ENCODE measurements at regions not wholly inside any gene's neighbourhood (a gene's known extent, or its start where the extent isn't known, plus 50 kb on each side); places are given as distances from the start of the nearest gene placed in this dataset.

DNA sequence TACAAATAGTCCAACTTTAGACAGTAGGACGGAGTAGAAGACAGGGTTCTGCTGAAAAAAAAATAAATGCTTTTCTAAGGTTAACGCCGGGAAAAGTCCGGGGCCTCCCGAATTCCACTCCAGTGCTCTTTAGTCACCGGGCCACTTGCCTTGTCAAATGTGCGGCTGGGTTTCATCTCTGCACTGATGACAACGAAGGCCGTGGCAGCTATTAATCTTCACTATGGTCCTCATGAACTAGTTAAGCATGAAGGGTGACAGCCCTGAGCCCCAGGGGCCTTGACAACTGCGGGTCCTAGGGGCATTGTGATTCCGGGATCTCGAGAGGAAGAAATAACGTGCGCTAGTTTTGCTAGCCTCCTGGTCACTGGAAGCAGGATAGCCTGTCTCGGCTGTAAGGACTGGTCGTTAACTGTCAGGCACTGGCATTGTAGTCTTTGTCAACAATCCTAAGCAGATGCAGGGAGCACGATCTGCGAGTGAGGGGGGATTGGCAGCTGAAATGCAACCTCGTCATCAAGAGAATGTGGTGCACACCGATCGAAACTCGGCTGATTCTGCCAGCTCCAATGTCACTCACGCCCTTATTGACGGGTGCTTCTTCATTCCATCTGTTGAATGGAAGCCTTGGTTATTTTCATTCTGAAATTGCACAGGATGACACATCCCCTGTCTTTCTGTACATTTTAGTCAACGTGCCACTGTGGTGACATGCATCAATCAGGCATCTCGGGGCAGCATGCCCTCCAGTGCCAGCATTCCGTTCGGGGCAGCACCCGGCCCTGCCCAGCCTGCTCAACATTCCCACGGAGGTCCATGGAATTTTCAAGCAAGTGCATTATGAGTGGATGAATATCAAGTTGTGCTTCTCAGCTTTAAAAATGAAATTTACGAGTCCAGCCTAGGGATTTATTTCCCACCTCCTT lies 51.6 kb upstream of the MGMT start:
- H3K4me1 ChIP-seq: no peaks in the 10 kb centered on the region
- H3K4me3 ChIP-seq: no peak overlapping the region
- H3K9me3 ChIP-seq: no peaks in the 10 kb centered on the region
- no peaks in the 10 kb centered on the region for H3K27me3 ChIP-seq
- H3K36me3 ChIP-seq: no peaks in the 10 kb centered on the region
- TF ChIP-seq, protein P1, sequence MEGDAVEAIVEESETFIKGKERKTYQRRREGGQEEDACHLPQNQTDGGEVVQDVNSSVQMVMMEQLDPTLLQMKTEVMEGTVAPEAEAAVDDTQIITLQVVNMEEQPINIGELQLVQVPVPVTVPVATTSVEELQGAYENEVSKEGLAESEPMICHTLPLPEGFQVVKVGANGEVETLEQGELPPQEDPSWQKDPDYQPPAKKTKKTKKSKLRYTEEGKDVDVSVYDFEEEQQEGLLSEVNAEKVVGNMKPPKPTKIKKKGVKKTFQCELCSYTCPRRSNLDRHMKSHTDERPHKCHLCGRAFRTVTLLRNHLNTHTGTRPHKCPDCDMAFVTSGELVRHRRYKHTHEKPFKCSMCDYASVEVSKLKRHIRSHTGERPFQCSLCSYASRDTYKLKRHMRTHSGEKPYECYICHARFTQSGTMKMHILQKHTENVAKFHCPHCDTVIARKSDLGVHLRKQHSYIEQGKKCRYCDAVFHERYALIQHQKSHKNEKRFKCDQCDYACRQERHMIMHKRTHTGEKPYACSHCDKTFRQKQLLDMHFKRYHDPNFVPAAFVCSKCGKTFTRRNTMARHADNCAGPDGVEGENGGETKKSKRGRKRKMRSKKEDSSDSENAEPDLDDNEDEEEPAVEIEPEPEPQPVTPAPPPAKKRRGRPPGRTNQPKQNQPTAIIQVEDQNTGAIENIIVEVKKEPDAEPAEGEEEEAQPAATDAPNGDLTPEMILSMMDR (IDR thresholded peaks at IDR 0.05): no peak
- TF ChIP-seq POLR2A (IDR thresholded peaks at IDR 0.05): no peak
- DNase-seq: no peak
- H3K27ac ChIP-seq: no peak overlapping the region
- intact Hi-C loops (cut with DNase I; ENCODE audit: low total_unique reads): no loop called here

DNA sequence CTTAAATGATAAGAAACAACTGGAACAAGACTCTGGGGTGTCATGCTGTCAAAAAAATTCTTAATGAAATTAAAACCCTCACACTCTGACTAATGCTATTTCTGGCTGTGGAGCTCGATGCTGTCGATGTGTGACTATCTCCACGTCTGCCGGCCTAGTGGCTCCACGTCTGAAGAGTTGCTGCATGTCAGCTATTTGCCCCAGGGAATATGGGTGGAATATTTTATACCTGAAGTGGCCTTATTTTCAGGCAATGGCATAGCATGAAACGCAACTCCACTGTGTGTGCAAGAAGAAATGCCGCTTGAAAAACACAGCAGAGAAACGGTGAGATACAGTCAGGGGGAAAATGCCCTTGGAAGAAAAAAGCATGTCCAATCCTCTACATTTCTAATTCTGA lies 50.9 kb upstream of the MGMT start:
- TF ChIP-seq, protein P1 (IDR thresholded peaks at IDR 0.05): no peak
- no peak for TF ChIP-seq POLR2A (IDR thresholded peaks at IDR 0.05)
- no peaks in the 10 kb centered on the region for H3K9me3 ChIP-seq
- no peaks in the 10 kb centered on the region for H3K36me3 ChIP-seq
- intact Hi-C loops (cut with DNase I; ENCODE audit: low total_unique reads): no loop called here
- H3K27me3 ChIP-seq: no peaks in the 10 kb centered on the region
- H3K27ac ChIP-seq: no peak overlapping the region
- no peaks in the 10 kb centered on the region for H3K4me1 ChIP-seq
- no peak for DNase-seq
- H3K4me3 ChIP-seq: no peak overlapping the region

DNA sequence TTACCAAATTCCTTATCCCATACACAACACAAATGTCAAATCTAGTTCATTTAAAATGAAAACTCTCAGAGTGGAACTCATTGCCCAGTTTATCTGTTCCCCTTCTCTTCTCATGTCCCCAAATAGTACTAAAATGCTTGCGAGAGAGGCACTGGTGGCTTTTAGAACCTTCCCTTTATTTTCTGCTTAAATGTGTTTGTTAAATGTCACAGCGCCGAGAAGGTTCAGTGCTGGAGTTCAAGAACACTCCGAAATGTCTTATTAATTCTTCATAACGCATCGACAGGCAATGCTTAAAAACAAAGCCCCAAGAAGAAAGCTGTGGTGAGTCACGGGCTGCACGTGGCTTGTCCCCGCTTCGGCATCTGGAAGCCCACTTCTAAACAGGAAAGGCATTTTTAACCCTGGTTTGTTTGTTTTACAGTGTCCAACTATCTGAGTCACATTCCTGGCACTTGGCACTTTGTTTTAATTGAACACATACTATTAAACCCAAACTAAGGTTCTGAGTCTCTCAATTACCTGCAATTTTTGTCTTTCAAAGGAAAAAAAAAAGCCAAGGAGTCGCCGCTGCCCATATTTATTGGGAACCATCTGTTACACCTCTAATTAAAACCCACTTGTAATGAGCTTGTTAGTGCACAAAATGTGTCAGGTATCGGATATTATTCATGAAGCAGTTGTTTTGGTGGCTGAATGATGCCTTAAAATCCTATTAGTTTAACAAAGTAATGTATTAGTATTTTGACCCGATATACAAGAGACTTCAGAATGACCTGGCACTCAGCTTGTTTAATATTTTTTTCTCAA lies 49.9 kb upstream of the MGMT start:
- no peaks in the 10 kb centered on the region for H3K27me3 ChIP-seq
- H3K9me3 ChIP-seq: no peaks in the 10 kb centered on the region
- H3K4me1 ChIP-seq: no peaks in the 10 kb centered on the region
- no peak for TF ChIP-seq POLR2A (IDR thresholded peaks at IDR 0.05)
- TF ChIP-seq, protein P1 (IDR thresholded peaks at IDR 0.05): no peak
- no peaks in the 10 kb centered on the region for H3K36me3 ChIP-seq
- H3K27ac ChIP-seq: peak overlapping the region in 1 of 2 donors; percentile 21
- no peak overlapping the region for H3K4me3 ChIP-seq
- peak in 1 of 2 donors; percentile 31 for DNase-seq
- intact Hi-C loops (cut with DNase I; ENCODE audit: low total_unique reads): no loop called here

Data from uterus (tissue), 3 donors.